ENCODE measurements at regions not wholly inside any gene's neighbourhood (a gene's known extent, or its start where the extent isn't known, plus 50 kb on each side); places are given as distances from the start of the nearest gene placed in this dataset.
"Not testable (repeated sequence)": the region's sequence is repeated elsewhere in the genome, so short reads cannot be mapped to it uniquely, and the experiment has no call there.

DNA sequence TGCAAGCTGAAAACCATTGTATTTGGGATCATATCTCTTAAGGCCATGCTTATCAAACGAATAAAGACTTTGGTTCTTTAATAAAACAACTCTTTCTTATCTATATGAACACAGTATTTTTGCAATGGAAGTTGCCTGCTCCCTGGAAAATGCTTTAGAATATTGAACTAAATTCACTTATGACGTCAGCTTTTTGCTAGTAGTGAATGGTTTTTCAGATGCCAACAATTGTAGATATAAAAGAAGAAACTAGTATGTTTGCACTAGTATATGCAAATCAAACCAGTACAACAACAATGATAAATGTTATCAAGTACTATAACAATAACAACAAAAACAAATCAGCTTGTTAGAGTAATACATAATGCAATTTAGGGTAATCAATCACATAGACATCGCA lies 1462.9 kb downstream of the SUCLG1 start:
- intact Hi-C loops (cut with DNase I), result no loop called here
- ATAC-seq, result no peak
- 55 to 57% methylated on average over 3 of the region's 3 CpGs for WGBS, 2 donors

DNA sequence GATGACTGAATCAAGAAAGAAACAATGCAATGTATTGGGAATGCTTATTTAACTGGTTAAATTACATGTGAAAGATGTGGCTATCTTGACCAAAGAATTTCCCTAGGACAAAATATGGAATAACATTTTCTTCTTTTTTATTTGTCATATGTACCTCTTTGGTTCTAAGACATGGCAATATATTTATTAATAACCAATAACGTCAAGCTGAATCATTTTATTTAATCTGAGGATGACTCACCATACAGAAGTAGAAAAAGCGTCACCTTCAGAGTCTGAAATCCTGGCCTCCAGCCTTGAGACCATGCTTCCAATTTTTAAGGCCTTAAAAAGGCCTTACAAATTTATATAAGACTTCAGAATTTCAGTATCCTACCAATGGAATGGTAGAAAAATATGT lies 1464.9 kb downstream of the SUCLG1 start:
- DNase-seq (no peak), ATAC-seq (no peak)
- Histone ChIP-seq H3K9me3 (no peaks in the 10 kb centered on the region), H3K4me3 (no peak overlapping the region), H3K36me3 (replicated peaks in 1 of 2; ENCODE audit: insufficient read depth in 1 of 2, low read depth in 2 of 2) (no peaks in the 10 kb centered on the region), H3K27me3 (no peaks in the 10 kb centered on the region), H3K27ac (no peak overlapping the region), H3K4me1 (no peaks in the 10 kb centered on the region)
- 80% methylated on average over 2 of the region's 2 CpGs for WGBS, 2 donors
- no peak for TF ChIP-seq POLR2A (IDR thresholded peaks at IDR 0.05)
- TF ChIP-seq, protein P1, sequence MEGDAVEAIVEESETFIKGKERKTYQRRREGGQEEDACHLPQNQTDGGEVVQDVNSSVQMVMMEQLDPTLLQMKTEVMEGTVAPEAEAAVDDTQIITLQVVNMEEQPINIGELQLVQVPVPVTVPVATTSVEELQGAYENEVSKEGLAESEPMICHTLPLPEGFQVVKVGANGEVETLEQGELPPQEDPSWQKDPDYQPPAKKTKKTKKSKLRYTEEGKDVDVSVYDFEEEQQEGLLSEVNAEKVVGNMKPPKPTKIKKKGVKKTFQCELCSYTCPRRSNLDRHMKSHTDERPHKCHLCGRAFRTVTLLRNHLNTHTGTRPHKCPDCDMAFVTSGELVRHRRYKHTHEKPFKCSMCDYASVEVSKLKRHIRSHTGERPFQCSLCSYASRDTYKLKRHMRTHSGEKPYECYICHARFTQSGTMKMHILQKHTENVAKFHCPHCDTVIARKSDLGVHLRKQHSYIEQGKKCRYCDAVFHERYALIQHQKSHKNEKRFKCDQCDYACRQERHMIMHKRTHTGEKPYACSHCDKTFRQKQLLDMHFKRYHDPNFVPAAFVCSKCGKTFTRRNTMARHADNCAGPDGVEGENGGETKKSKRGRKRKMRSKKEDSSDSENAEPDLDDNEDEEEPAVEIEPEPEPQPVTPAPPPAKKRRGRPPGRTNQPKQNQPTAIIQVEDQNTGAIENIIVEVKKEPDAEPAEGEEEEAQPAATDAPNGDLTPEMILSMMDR (IDR thresholded peaks at IDR 0.05), result no peak
- intact Hi-C loops (cut with DNase I), result no loop called here

More for the DNA sequence above, 1462.9 kb downstream of the SUCLG1 start:
- H3K27ac ChIP-seq, result no peak overlapping the region
- H3K36me3 ChIP-seq (replicated peaks in 1 of 2; ENCODE audit: insufficient read depth in 1 of 2, low read depth in 2 of 2), result no peaks in the 10 kb centered on the region
- H3K4me3 ChIP-seq, result no peak overlapping the region
- DNase-seq, result no peak
- no peaks in the 10 kb centered on the region for H3K27me3 ChIP-seq
- TF ChIP-seq POLR2A (IDR thresholded peaks at IDR 0.05), result no peak
- TF ChIP-seq, protein P1 (IDR thresholded peaks at IDR 0.05), result no peak
- H3K4me1 ChIP-seq, result no peaks in the 10 kb centered on the region
- no peaks in the 10 kb centered on the region for H3K9me3 ChIP-seq

DNA sequence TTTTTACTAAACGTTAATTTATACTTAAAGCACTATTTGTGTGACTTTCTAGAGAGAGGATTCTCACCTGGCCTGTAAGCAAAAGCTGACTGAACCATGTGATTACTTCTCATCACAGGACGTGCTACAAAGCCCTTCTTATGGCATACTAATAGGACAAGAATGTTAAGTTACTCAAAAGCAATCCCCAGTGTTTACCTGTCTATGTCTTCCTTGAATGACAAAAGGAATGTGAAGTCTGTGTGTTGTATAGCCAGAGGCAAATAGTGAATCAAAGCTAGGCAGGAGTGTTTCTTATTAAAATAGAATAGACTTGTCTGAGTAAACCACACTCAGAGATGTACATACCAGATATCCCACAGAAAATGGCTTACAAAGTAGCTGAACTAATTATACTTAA lies 1465.5 kb downstream of the SUCLG1 start:
- no peaks in the 10 kb centered on the region for H3K36me3 ChIP-seq (replicated peaks in 1 of 2; ENCODE audit: insufficient read depth in 1 of 2, low read depth in 2 of 2)
- WGBS, 2 donors, result 35 to 40% methylated on average over 2 of the region's 2 CpGs
- DNase-seq (no peak), ATAC-seq (no peak)
- TF ChIP-seq, protein P1 (IDR thresholded peaks at IDR 0.05), result no peak
- TF ChIP-seq POLR2A (IDR thresholded peaks at IDR 0.05), result no peak
- H3K4me1 ChIP-seq, result no peaks in the 10 kb centered on the region
- no peak overlapping the region for H3K4me3 ChIP-seq
- no peaks in the 10 kb centered on the region for H3K9me3 ChIP-seq
- H3K27me3 ChIP-seq, result no peaks in the 10 kb centered on the region
- no peak overlapping the region for H3K27ac ChIP-seq
- intact Hi-C loops (cut with DNase I), result no loop called here

DNA sequence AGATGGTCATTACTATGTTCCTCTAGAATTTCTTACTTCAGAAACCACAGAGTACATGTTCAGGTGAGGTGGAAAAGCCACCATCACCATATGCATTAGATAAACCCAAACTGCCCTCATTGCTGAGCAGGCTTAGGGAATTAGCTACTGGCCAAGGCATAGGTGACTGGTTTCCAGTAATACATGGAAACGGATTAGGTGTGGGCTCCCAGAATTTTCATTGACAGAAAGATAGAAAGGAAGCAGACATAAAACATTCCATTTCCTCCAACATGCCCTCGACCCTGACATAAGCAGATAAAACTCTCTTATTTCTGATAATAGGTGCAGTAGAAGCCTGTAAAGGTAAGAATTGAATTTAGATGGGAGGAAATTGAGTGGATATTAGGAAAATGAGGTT lies 1466.1 kb downstream of the SUCLG1 start:
- ATAC-seq, result no peak
- Histone ChIP-seq H3K4me1 (no peaks in the 10 kb centered on the region), H3K9me3 (no peaks in the 10 kb centered on the region), H3K27me3 (no peaks in the 10 kb centered on the region), H3K36me3 (replicated peaks in 1 of 2; ENCODE audit: insufficient read depth in 1 of 2, low read depth in 2 of 2) (no peaks in the 10 kb centered on the region), H3K4me3 (no peak overlapping the region), H3K27ac (no peak overlapping the region)
- TF ChIP-seq, protein P1 (IDR thresholded peaks at IDR 0.05), result no peak
- no peak for TF ChIP-seq POLR2A (IDR thresholded peaks at IDR 0.05)
- DNase-seq, result no peak
- intact Hi-C loops (cut with DNase I), result no loop called here
- WGBS, 2 donors, result 29 to 30% methylated on average over 2 of the region's 2 CpGs

DNA sequence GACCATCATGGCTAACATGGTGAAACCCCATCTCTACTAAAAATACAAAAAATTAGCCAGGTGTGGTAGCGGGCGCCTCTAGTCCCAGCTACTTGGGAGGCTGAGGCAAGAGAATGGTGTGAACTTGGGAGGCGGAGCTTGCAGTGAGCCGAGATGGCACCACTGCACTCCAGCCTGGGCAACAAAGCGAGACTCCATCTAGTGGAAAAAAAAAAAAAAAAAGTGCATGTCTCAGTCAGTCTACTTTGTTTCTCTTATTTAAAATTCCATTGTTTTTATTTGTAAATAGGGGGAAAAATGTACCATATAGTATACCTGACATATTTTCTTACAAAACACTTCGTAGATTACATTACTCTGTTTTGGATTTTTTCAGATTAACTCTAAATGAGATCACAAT lies 1471.4 kb downstream of the SUCLG1 start:
- H3K36me3 ChIP-seq (replicated peaks in 1 of 2; ENCODE audit: insufficient read depth in 1 of 2, low read depth in 2 of 2); H3K9me3 ChIP-seq; ATAC-seq; H3K27me3 ChIP-seq; intact Hi-C loops (cut with DNase I); H3K4me3 ChIP-seq; H3K27ac ChIP-seq; DNase-seq; H3K4me1 ChIP-seq: not testable (repeated sequence)
- 79 to 85% methylated on average over 6 of the region's 6 CpGs for WGBS, 2 donors

Data from body of pancreas (tissue), 4 donors.